ENCODE measurements at regions not wholly inside any gene's neighbourhood (a gene's known extent, or its start where the extent isn't known, plus 50 kb on each side); places are given as distances from the start of the nearest gene placed in this dataset.

DNA sequence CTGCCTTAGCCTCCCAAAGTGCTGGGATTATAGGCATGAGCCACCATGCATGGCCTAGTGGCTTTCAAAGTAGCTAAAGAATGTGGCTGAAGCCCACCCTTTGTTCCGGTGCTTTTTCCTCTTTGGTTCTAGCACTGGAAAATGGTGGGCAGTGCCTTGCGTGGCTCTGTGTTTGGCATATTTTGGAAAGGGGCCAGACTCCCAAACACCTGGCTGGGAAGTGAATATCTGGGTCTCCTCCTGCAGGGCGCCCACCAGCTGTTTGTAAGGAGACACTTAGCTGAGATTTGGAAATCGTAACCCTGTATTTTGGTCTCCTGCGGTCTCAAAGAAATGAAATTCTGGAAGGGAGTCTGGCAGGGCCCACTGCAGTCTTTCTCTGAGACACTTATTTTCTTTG, 336.4 kb downstream of the IL20RB start:
- no peak overlapping the region for H3K4me3 ChIP-seq (ENCODE audit: low read length)
- H3K27ac ChIP-seq (ENCODE audit: low read length), result no peak overlapping the region
- no peaks in the 10 kb centered on the region for H3K9me3 ChIP-seq (ENCODE audit: control insufficient read depth, insufficient read depth, low read length)
- DNase-seq (ENCODE audit: low read depth, low spot score), result no peak
- H3K36me3 ChIP-seq (ENCODE audit: control insufficient read depth, insufficient read depth, low read length), result no peaks in the 10 kb centered on the region
- no peaks in the 10 kb centered on the region for H3K27me3 ChIP-seq (ENCODE audit: control insufficient read depth, insufficient read depth, low read length)
- H3K4me1 ChIP-seq (ENCODE audit: control insufficient read depth, insufficient read depth, low read length), result no peaks in the 10 kb centered on the region
- WGBS (ENCODE audit: insufficient coverage, insufficient read length), result no CpG with 5 or more reads among the region's 5 CpGs

DNA sequence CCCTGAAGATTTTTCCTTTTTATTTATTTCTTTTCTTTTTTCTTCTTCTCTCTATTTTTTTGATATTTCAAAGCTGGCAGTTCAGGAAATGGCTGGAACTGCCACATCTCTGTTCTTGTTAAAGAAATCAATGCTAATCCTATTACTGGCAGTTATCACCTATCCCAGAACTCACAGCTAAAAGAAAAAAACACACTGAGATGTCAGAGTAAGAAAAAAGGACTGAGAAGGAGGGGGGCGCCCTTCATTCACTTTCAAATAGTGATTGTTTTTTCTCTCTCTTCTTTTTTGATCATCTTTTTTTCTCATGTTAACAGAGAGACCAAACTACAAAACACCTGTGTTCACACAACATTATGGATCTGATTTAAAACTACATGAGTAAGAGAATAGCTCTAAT, 337.1 kb downstream of the IL20RB start:
- Histone ChIP-seq H3K4me3 (ENCODE audit: low read length) (no peak overlapping the region), H3K9me3 (ENCODE audit: control insufficient read depth, insufficient read depth, low read length) (no peaks in the 10 kb centered on the region), H3K27ac (ENCODE audit: low read length) (no peak overlapping the region), H3K36me3 (ENCODE audit: control insufficient read depth, insufficient read depth, low read length) (no peaks in the 10 kb centered on the region), H3K4me1 (ENCODE audit: control insufficient read depth, insufficient read depth, low read length) (no peaks in the 10 kb centered on the region), H3K27me3 (ENCODE audit: control insufficient read depth, insufficient read depth, low read length) (no peaks in the 10 kb centered on the region)
- no peak for DNase-seq (ENCODE audit: low read depth, low spot score)
- WGBS (ENCODE audit: insufficient coverage, insufficient read length), result no CpG with 5 or more reads among the region's 1 CpG

DNA sequence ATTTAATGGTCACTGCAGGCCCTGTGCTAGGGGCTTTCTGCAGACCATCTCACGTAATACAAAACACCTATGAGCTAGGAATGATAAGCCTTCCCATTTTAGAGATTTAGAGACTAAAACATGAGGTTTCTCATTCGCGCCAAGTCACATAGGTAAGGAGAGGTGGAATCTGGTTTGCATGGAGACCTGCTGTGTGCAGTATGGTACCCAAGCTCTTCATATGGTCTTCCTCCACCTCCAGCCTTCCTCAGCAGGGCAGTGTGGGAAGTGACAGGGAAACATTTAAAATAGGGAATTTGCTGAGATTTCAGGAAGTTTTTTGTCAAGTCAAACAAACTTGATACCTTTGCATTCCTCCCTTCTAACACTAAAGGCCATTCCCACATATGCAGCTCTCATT, 337.6 kb downstream of the IL20RB start:
- no CpG with 5 or more reads among the region's 3 CpGs for WGBS (ENCODE audit: insufficient coverage, insufficient read length)

DNA sequence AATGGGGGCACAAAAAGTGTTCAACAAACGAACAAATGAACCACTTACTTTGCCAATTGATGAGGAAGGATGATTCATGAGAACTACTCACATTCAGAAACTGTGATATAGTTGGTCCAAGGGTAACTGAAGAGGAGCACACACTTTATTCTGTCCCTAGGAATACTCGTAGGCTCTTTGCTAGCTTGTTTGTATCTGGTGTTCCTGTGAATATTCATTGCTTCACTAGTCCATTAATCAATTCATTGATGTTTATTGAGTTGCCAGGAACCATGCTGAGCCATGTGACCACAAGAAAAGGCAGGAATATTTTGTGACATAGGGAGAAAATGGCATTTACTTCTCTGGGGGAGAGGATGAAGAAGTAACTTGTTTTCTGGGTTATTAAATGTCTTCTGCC, 338.3 kb downstream of the IL20RB start:
- Histone ChIP-seq H3K27me3 (ENCODE audit: control insufficient read depth, insufficient read depth, low read length) (no peaks in the 10 kb centered on the region), H3K27ac (ENCODE audit: low read length) (no peak overlapping the region), H3K36me3 (ENCODE audit: control insufficient read depth, insufficient read depth, low read length) (no peaks in the 10 kb centered on the region), H3K9me3 (ENCODE audit: control insufficient read depth, insufficient read depth, low read length) (no peaks in the 10 kb centered on the region), H3K4me3 (ENCODE audit: low read length) (no peak overlapping the region), H3K4me1 (ENCODE audit: control insufficient read depth, insufficient read depth, low read length) (no peaks in the 10 kb centered on the region)
- WGBS (ENCODE audit: insufficient coverage, insufficient read length), result no CpG with 5 or more reads among the region's 2 CpGs
- no peak for DNase-seq (ENCODE audit: low read depth, low spot score)

More for the DNA sequence above, 337.6 kb downstream of the IL20RB start:
- no peak for DNase-seq (ENCODE audit: low read depth, low spot score)
- Histone ChIP-seq H3K4me1 (ENCODE audit: control insufficient read depth, insufficient read depth, low read length) (no peaks in the 10 kb centered on the region), H3K9me3 (ENCODE audit: control insufficient read depth, insufficient read depth, low read length) (no peaks in the 10 kb centered on the region), H3K27me3 (ENCODE audit: control insufficient read depth, insufficient read depth, low read length) (no peaks in the 10 kb centered on the region), H3K27ac (ENCODE audit: low read length) (no peak overlapping the region), H3K36me3 (ENCODE audit: control insufficient read depth, insufficient read depth, low read length) (no peaks in the 10 kb centered on the region), H3K4me3 (ENCODE audit: low read length) (no peak overlapping the region)

DNA sequence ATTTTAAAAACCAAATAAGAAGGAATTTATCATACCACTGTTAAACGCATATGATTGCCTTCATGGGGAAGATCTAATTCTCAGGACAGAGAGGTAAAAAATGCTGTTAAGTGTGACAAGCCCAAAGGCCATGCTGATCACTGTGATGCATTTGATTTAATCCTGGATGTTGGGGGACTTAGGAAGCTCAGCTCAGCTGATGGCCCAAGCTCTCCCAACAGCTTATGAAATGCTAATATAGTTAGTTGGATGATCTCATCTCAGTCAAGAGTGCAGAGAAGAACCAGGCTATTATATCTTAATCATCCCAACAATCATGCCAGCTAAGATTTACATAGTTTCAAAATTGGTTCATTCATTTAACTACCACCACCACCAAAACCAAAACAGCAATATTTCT, 340.0 kb downstream of the IL20RB start:
- no peaks in the 10 kb centered on the region for H3K36me3 ChIP-seq (ENCODE audit: control insufficient read depth, insufficient read depth, low read length)
- H3K27ac ChIP-seq (ENCODE audit: low read length), result no peak overlapping the region
- no CpG with 5 or more reads among the region's 1 CpG for WGBS (ENCODE audit: insufficient coverage, insufficient read length)
- DNase-seq (ENCODE audit: low read depth, low spot score), result no peak
- no peaks in the 10 kb centered on the region for H3K9me3 ChIP-seq (ENCODE audit: control insufficient read depth, insufficient read depth, low read length)
- no peaks in the 10 kb centered on the region for H3K27me3 ChIP-seq (ENCODE audit: control insufficient read depth, insufficient read depth, low read length)
- H3K4me1 ChIP-seq (ENCODE audit: control insufficient read depth, insufficient read depth, low read length), result no peaks in the 10 kb centered on the region
- no peak overlapping the region for H3K4me3 ChIP-seq (ENCODE audit: low read length)

- DNase-seq (ENCODE audit: low read depth, low spot score), result no peak
- Histone ChIP-seq H3K9me3 (ENCODE audit: control insufficient read depth, insufficient read depth, low read length) (no peaks in the 10 kb centered on the region), H3K27ac (ENCODE audit: low read length) (no peak overlapping the region), H3K36me3 (ENCODE audit: control insufficient read depth, insufficient read depth, low read length) (no peaks in the 10 kb centered on the region), H3K27me3 (ENCODE audit: control insufficient read depth, insufficient read depth, low read length) (no peaks in the 10 kb centered on the region), H3K4me3 (ENCODE audit: low read length) (no peak overlapping the region), H3K4me1 (ENCODE audit: control insufficient read depth, insufficient read depth, low read length) (no peaks in the 10 kb centered on the region)
- WGBS (ENCODE audit: insufficient coverage, insufficient read length), result no CpG with 5 or more reads among the region's 2 CpGs
Measured at GRCh38 chr3:137300703-137301102, 342.9 kb downstream of the IL20RB start.

GRCh38 chr3:137304313-137305056, 346.7 kb downstream of the IL20RB start:
- DNase-seq (ENCODE audit: low read depth, low spot score), result no peak
- H3K36me3 ChIP-seq (ENCODE audit: control insufficient read depth, insufficient read depth, low read length), result no peaks in the 10 kb centered on the region

GRCh38 chr3:137324114-137324513, 366.3 kb downstream of the IL20RB start:
- Histone ChIP-seq H3K27me3 (ENCODE audit: control insufficient read depth, insufficient read depth, low read length) (no peaks in the 10 kb centered on the region), H3K9me3 (ENCODE audit: control insufficient read depth, insufficient read depth, low read length) (no peaks in the 10 kb centered on the region; the same call in 1 of the 2 replicates), H3K4me1 (ENCODE audit: control insufficient read depth, insufficient read depth, low read length) (no peaks in the 10 kb centered on the region), H3K27ac (ENCODE audit: low read length) (no peak overlapping the region), H3K4me3 (ENCODE audit: low read length) (no peak overlapping the region), H3K36me3 (ENCODE audit: control insufficient read depth, insufficient read depth, low read length) (no peaks in the 10 kb centered on the region)
- WGBS (ENCODE audit: insufficient coverage, insufficient read length), result no CpG with 5 or more reads among the region's 2 CpGs
- no peak for DNase-seq (ENCODE audit: low read depth, low spot score)

More at GRCh38 chr3:137304313-137305056, 346.7 kb downstream of the IL20RB start:
- no peaks in the 10 kb centered on the region for H3K9me3 ChIP-seq (ENCODE audit: control insufficient read depth, insufficient read depth, low read length)
- no CpG with 5 or more reads among the region's 1 CpG for WGBS (ENCODE audit: insufficient coverage, insufficient read length)
- no peak overlapping the region for H3K4me3 ChIP-seq (ENCODE audit: low read length)
- H3K27me3 ChIP-seq (ENCODE audit: control insufficient read depth, insufficient read depth, low read length), result no peaks in the 10 kb centered on the region
- H3K27ac ChIP-seq (ENCODE audit: low read length), result no peak overlapping the region
- H3K4me1 ChIP-seq (ENCODE audit: control insufficient read depth, insufficient read depth, low read length), result no peaks in the 10 kb centered on the region

DNA sequence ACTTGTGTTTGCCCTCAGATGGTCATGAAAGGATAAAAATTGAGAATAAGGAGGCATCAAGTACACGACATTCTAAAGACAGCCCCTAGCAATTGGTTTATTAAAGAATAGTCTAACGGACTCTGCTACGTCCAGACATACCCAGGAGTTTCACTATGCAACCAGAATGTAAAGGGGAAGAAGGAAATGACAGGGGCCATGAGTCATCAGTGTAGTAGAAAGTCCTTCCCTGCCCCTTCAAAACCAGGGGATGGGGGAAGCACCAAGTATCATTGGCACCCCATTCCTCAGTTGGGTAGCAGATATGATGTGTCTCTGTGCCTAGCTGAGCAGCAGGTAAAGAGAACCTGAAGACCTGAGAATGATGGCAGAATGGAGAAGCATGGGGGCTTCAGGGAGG, 367.4 kb downstream of the IL20RB start:
- Histone ChIP-seq H3K36me3 (ENCODE audit: control insufficient read depth, insufficient read depth, low read length) (no peaks in the 10 kb centered on the region), H3K27me3 (ENCODE audit: control insufficient read depth, insufficient read depth, low read length) (no peaks in the 10 kb centered on the region), H3K9me3 (ENCODE audit: control insufficient read depth, insufficient read depth, low read length) (no peaks in the 10 kb centered on the region; the same call in 1 of the 2 replicates), H3K4me1 (ENCODE audit: control insufficient read depth, insufficient read depth, low read length) (no peaks in the 10 kb centered on the region), H3K27ac (ENCODE audit: low read length) (no peak overlapping the region), H3K4me3 (ENCODE audit: low read length) (no peak overlapping the region)
- no CpG with 5 or more reads among the region's 3 CpGs for WGBS (ENCODE audit: insufficient coverage, insufficient read length)
- DNase-seq (ENCODE audit: low read depth, low spot score), result no peak

- no peaks in the 10 kb centered on the region for H3K27me3 ChIP-seq (ENCODE audit: control insufficient read depth, insufficient read depth, low read length)
- no peaks in the 10 kb centered on the region for H3K36me3 ChIP-seq (ENCODE audit: control insufficient read depth, insufficient read depth, low read length)
- no peaks in the 10 kb centered on the region for H3K4me1 ChIP-seq (ENCODE audit: control insufficient read depth, insufficient read depth, low read length)
- H3K4me3 ChIP-seq (ENCODE audit: low read length), result no peak overlapping the region
- H3K27ac ChIP-seq (ENCODE audit: low read length), result no peak overlapping the region
- DNase-seq (ENCODE audit: low read depth, low spot score), result no peak
- no peaks in the 10 kb centered on the region; the same call in 1 of the 2 replicates for H3K9me3 ChIP-seq (ENCODE audit: control insufficient read depth, insufficient read depth, low read length)
- no CpG with 5 or more reads among the region's 3 CpGs for WGBS (ENCODE audit: insufficient coverage, insufficient read length)
Measured at GRCh38 chr3:137325934-137326333, 368.2 kb downstream of the IL20RB start.

DNA sequence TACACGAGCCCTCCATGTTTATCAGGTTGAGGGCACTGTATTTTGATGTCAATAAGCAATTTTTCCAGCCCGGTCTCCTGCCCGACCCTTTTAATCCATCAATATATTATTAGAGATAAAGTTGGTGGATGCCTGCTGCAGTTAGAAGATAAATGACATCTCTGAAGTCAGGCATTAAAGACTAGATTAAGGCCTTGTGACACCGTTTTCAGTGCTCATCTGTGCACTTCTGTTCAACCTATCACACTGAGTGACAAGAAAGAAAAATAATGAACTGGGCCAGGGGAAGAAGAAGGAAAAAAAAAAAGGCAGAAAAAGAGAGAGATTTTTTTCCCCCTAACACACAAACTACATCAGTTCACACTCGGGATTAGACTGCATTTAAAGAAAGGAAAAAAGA, 371.8 kb downstream of the IL20RB start:
- no peaks in the 10 kb centered on the region for H3K36me3 ChIP-seq (ENCODE audit: control insufficient read depth, insufficient read depth, low read length)
- H3K9me3 ChIP-seq (ENCODE audit: control insufficient read depth, insufficient read depth, low read length), result no peaks in the 10 kb centered on the region
- WGBS (ENCODE audit: insufficient coverage, insufficient read length), result no CpG with 5 or more reads among the region's 5 CpGs

More for the DNA sequence above, 371.8 kb downstream of the IL20RB start:
- no peak overlapping the region for H3K27ac ChIP-seq (ENCODE audit: low read length)
- no peaks in the 10 kb centered on the region for H3K27me3 ChIP-seq (ENCODE audit: control insufficient read depth, insufficient read depth, low read length)
- no peaks in the 10 kb centered on the region for H3K4me1 ChIP-seq (ENCODE audit: control insufficient read depth, insufficient read depth, low read length)
- DNase-seq (ENCODE audit: low read depth, low spot score), result no peak
- H3K4me3 ChIP-seq (ENCODE audit: low read length), result no peak overlapping the region

Measured in iPS DF 6.9 (cell line).